ENCODE measurements at regions not wholly inside any gene's neighbourhood (a gene's known extent, or its start where the extent isn't known, plus 50 kb on each side); places are given as distances from the start of the nearest gene placed in this dataset.

GRCh38 chr6:109235481-109236038 is 140.3 kb downstream of the CEP57L1 start:
- no peak for FAIRE-seq
- no peak for DNase-seq (ENCODE audit: low spot score)

DNA sequence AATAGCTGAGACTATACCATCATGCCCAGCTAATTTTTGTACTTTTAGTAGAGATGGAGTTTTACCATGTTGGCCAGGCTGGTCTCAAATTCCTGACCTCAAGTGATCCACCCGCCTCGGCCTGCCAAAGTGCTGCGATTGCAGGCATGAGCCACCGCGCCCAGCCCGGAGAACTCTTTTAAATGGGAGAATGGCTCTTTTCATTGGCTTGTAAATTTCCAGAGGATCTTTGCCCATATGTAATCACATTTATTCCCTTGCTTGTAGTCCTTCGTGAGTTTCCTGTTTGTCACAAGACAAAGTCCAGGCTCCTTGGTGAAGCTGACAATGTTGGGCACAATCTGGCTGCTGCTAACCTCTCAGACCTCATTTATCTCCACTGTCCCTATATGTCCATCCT is 135.1 kb downstream of the CEP57L1 start:
- DNase-seq (ENCODE audit: low spot score) (no peak), FAIRE-seq (no peak)

- FAIRE-seq (no peak), DNase-seq (ENCODE audit: low spot score) (no peak)
These were observed 134.2 kb downstream of the CEP57L1 start for GRCh38 chr6:109229536-109229935.

DNA sequence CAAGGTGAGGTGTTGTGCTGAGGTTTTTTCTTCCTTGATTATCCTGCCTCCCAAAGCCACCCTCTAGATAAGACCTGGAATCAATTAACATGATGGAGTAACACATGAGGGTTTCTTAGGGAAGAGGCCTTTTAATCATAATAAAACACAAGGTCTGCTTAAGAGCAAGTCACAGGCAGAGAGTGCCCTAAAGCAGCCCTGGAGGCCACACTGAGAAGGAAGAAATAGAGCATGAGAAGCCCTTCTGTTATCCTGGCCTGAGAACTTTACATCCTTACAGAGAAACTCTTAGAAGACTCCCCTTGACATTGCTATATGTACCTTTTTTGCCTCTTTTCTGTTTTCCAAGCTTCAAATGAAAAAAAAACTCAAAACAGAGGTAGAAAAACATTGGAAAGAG is 132.3 kb downstream of the CEP57L1 start:
- FAIRE-seq (no peak), DNase-seq (ENCODE audit: low spot score) (no peak)

GRCh38 chr6:109226353-109226752 is 131.0 kb downstream of the CEP57L1 start:
- DNase-seq (ENCODE audit: low spot score), result no peak
- no peak for FAIRE-seq

GRCh38 chr6:109225946-109226345 is 130.6 kb downstream of the CEP57L1 start:
- no peak for FAIRE-seq

GRCh38 chr6:109224994-109225393 is 129.7 kb downstream of the CEP57L1 start:
- FAIRE-seq (no peak), DNase-seq (ENCODE audit: low spot score) (no peak)

More at GRCh38 chr6:109225946-109226345, 130.6 kb downstream of the CEP57L1 start:
- DNase-seq (ENCODE audit: low spot score), result no peak

- no peak for DNase-seq (ENCODE audit: low spot score)
- FAIRE-seq, result no peak
These were observed 129.0 kb downstream of the CEP57L1 start for GRCh38 chr6:109224107-109224875.

DNA sequence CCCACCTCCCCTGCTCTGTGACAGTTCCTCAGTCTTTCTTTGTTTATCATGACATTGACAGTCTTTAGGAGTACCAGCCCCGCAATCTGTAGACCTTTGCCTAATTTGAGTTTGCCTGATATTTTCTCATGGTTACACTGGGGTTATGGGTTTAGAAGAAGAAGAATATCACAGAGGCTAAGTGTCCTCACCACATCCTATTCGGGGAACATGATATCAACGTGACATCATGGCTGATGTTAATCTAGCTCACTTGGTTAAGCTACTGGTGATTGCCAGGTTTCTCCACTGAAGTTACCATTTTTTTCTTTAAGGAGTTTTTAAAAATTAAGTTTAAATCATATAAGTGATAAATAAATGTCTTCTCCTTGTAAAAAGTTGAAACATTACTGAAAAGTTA is 127.5 kb downstream of the CEP57L1 start:
- FAIRE-seq, result no peak
- no peak for DNase-seq (ENCODE audit: low spot score)

- FAIRE-seq (no peak), DNase-seq (ENCODE audit: low spot score) (no peak)
These were observed 126.4 kb downstream of the CEP57L1 start for GRCh38 chr6:109221543-109222195.
